Endothelial cell of umbilical vein (primary cell): ENCODE measurements at regions not wholly inside any gene's neighbourhood (a gene's known extent, or its start where the extent isn't known, plus 50 kb on each side); places are given as distances from the start of the nearest gene placed in this dataset.

Experiments
- BruUV-seq: library from RNA; stranded (reverse); fragments of 400-500 nt; replicated peaks from 2 replicates; lab custom pipeline; 2021; lab: Mats Ljungman, UMichigan
- CTCF ChIA-PET: fragments of 300-600, 350-600 bp; sonication (Branson Sonifier 250); formaldehyde crosslinking; loops from one replicate; lab custom pipeline; 2021; ENCODE audit warnings: antibody characterized with exemption, inconsistent platforms; lab: Charles Lee
- POLR2A ChIA-PET: fragments of 300-600, 350-600 bp; sonication (Branson Sonifier 250); formaldehyde crosslinking; loops from one replicate; lab custom pipeline; 2021; ENCODE audit warnings: antibody characterized with exemption, inconsistent platforms; lab: Charles Lee
- DNase-seq: peaks from one replicate; pipeline ENCODE4 v3.0.0-alpha.2; 2011; ENCODE audit warnings: low read depth, low spot score
- FAIRE-seq: peaks from 2 replicates; lab custom pipeline; 2011; peaks lifted over from hg19 to GRCh38; lab: Jason Lieb, UNC
- H2AFZ ChIP-seq: 2 replicates; pipeline ENCODE4 v1.6.0; 2012; ENCODE audit warnings: low read depth, low read length, control low read depth, inconsistent platforms
- H3K27ac ChIP-seq: 2 replicates; pipeline ENCODE4 v1.5.1; 2011; ENCODE audit warnings: low read depth, mild to moderate bottlenecking, control low read depth, low read length, moderate library complexity; ENCODE audit not compliant: insufficient read depth
- H3K27me3 ChIP-seq, 2 experiments: 2 replicates each; pipeline versions ENCODE4 v1.6.0 to v1.6.1; 2011; ENCODE audit warnings: low read length in 2 of 2, mixed read lengths in 1 of 2; ENCODE audit not compliant: control insufficient read depth in 2 of 2, insufficient read depth in 2 of 2
- H3K36me3 ChIP-seq, 2 experiments: 2 replicates in 1 of 2; 3 replicates in 1 of 2; pipeline ENCODE4 v1.5.1; 2011; ENCODE audit warnings: low read length in 2 of 2, mild to moderate bottlenecking in 1 of 2, moderate library complexity in 1 of 2; ENCODE audit not compliant: control insufficient read depth in 2 of 2, insufficient read depth in 2 of 2; ENCODE audit errors: extremely low read depth in 1 of 2
- H3K4me1 ChIP-seq: 3 replicates; pipeline ENCODE4 v1.5.1; 2011; ENCODE audit warnings: mild to moderate bottlenecking, low read length; ENCODE audit not compliant: control insufficient read depth, insufficient read depth; ENCODE audit errors: extremely low read depth
- H3K4me2 ChIP-seq: 2 replicates; pipeline ENCODE4 v1.6.1; 2011; ENCODE audit warnings: low read length, control low read depth, mixed read lengths; ENCODE audit not compliant: insufficient read depth
- H3K4me3 ChIP-seq, 3 experiments: fragments of 200-600 bp in 1 of 3; sonication (generic), shearing (Covaris generic) in 1 of 3; replicated peaks in 1 of 3; 2 replicates each; pipeline ENCODE4 v1.5.1; 2011 to 2016; ENCODE audit warnings: control low read depth in 3 of 3, low read length in 3 of 3, mild to moderate bottlenecking in 2 of 3, inconsistent platforms in 1 of 3, low read depth in 1 of 3, moderate library complexity in 1 of 3; ENCODE audit not compliant: insufficient read depth in 1 of 3
- H3K79me2 ChIP-seq: 2 replicates; pipeline ENCODE4 v1.6.0; 2012; ENCODE audit warnings: low read length, inconsistent platforms; ENCODE audit not compliant: control insufficient read depth, insufficient read depth
- H3K9ac ChIP-seq: replicated peaks from 2 replicates; pipeline ENCODE3; 2011; ENCODE audit warnings: low read length, control low read depth; ENCODE audit not compliant: insufficient read depth; ENCODE audit errors: extremely low read depth
- H3K9me1 ChIP-seq: replicated peaks from 3 replicates; pipeline ENCODE4 v1.6.0; 2011; ENCODE audit warnings: mild to moderate bottlenecking, low read length; ENCODE audit not compliant: control insufficient read depth, insufficient read depth; ENCODE audit errors: extremely low read depth
- H3K9me3 ChIP-seq: replicated peaks from 2 replicates; pipeline ENCODE4 v1.5.1; 2012; ENCODE audit warnings: low read length, inconsistent platforms; ENCODE audit not compliant: control insufficient read depth, insufficient read depth
- H4K20me1 ChIP-seq: replicated peaks from 2 replicates; pipeline ENCODE3; 2011; ENCODE audit warnings: mild to moderate bottlenecking, low read length; ENCODE audit not compliant: control insufficient read depth, insufficient read depth; ENCODE audit errors: extremely low read depth
- CTCF ChIP-seq, 2 donors: IDR thresholded peaks; 1 replicate in 1 of 2; 2 replicates in 1 of 2; pipeline ENCODE4 v1.5.1; 2011; ENCODE audit warnings: low read length in 2 of 2, mild to moderate bottlenecking in 2 of 2, moderate library complexity in 2 of 2, control low read depth in 1 of 2, inconsistent platforms in 1 of 2, low read depth in 1 of 2; ENCODE audit not compliant: insufficient read depth in 1 of 2; ENCODE audit errors: extremely low read depth in 1 of 2
- EZH2 ChIP-seq: IDR thresholded peaks from 2 replicates; pipeline ENCODE4 v1.6.1; 2012; ENCODE audit warnings: borderline replicate concordance, low read depth, mild to moderate bottlenecking, moderate library complexity, low read length, inconsistent platforms; ENCODE audit not compliant: severe bottlenecking
- FOS ChIP-seq: IDR thresholded peaks from 2 replicates; pipeline ENCODE4 v1.6.1; 2011; ENCODE audit warnings: mild to moderate bottlenecking, low read length, moderate library complexity, borderline replicate concordance; ENCODE audit not compliant: insufficient read depth
- GATA2 ChIP-seq: IDR thresholded peaks from 2 replicates; pipeline ENCODE4 v1.7.0; 2011; ENCODE audit warnings: low read depth, mild to moderate bottlenecking, moderate library complexity, mixed read lengths, low read length; ENCODE audit not compliant: insufficient read length, insufficient read depth
- JUN ChIP-seq: IDR thresholded peaks from 2 replicates; pipeline ENCODE4 v1.6.1; 2011; ENCODE audit warnings: borderline replicate concordance, low read depth; ENCODE audit not compliant: insufficient read length, insufficient read depth
- MAX ChIP-seq: IDR thresholded peaks from 2 replicates; pipeline ENCODE4 v1.6.1; 2011; ENCODE audit not compliant: insufficient read depth, insufficient read length
- MYC ChIP-seq: IDR thresholded peaks from one replicate; pipeline ENCODE4 v1.6.1; 2011; ENCODE audit warnings: mild to moderate bottlenecking, low read depth, low read length
- POLR2A ChIP-seq: IDR thresholded peaks from 2 replicates; pipeline ENCODE4 v1.6.1; 2012; ENCODE audit warnings: low read depth, mild to moderate bottlenecking, control low read depth, low read length
- POLR2AphosphoS5 ChIP-seq: IDR thresholded peaks from 2 replicates; pipeline ENCODE4 v1.6.1; 2012; ENCODE audit warnings: low read depth, mild to moderate bottlenecking, control low read depth, low read length, moderate library complexity; ENCODE audit not compliant: insufficient read depth
- dilution Hi-C: fragments of 300-500 bp; cut with MboI; formaldehyde crosslinking; loops from one replicate; pipeline ENCODE4 v1.15.0; 2019; ENCODE audit warnings: low sequenced_read_pairs; ENCODE audit not compliant: extremely low pct_ligation_motif_present
- intact Hi-C: fragments of 100-400 bp; cut with micrococcal nuclease; formaldehyde crosslinking; loops from one replicate; pipeline ENCODE4 v1.10.0; 2022

GRCh38 chr5:20262896-20263295 is 274.9 kb upstream of the CDH18 start:
- POLR2A ChIA-PET: no interaction called here
- no peak overlapping the region for H3K27ac ChIP-seq
- H3K9me3 ChIP-seq: peaks cover 7% of the 10 kb centered on the region
- H3K4me3 ChIP-seq: no peak overlapping the region
- FAIRE-seq (no peak), DNase-seq (no peak)
- no TSS peak for BruUV-seq
- H3K4me1 ChIP-seq: no peaks in the 10 kb centered on the region
- H3K9ac ChIP-seq: no peak overlapping the region
- H3K27me3 ChIP-seq: no peaks in the 10 kb centered on the region
- H3K4me2 ChIP-seq: no peak overlapping the region
- CTCF ChIA-PET: no interaction called here
- dilution Hi-C loops (no loop called here), intact Hi-C loops (no loop called here)
- no peaks in the 10 kb centered on the region for H4K20me1 ChIP-seq
- TF ChIP-seq CTCF (IDR thresholded peaks at IDR 0.05; ENCODE audit: extremely low read depth in 1 of 2, insufficient read depth in 1 of 2, low read depth in 1 of 2, low read length in 2 of 2) (no peak), POLR2AphosphoS5 (no peak), FOS (no peak), GATA2 (no peak), JUN (no peak), MYC (no peak)
- H3K79me2 ChIP-seq: no peaks in the 10 kb centered on the region
- H3K9me1 ChIP-seq: no peaks in the 10 kb centered on the region
- H3K36me3 ChIP-seq: no peaks in the 10 kb centered on the region
- H2AFZ ChIP-seq: no peak overlapping the region

GRCh38 chr5:20254748-20255147 is 266.7 kb upstream of the CDH18 start:
- POLR2A ChIA-PET: no interaction called here
- H2AFZ ChIP-seq: no peak overlapping the region
- H3K27ac ChIP-seq: no peak overlapping the region
- CTCF ChIA-PET: no interaction called here
- TF ChIP-seq MYC (no peak), POLR2AphosphoS5 (no peak), CTCF (IDR thresholded peaks at IDR 0.05; ENCODE audit: extremely low read depth in 1 of 2, insufficient read depth in 1 of 2, low read depth in 1 of 2, low read length in 2 of 2) (no peak), FOS (no peak), MAX (no peak), JUN (no peak), GATA2 (no peak), POLR2A (no peak), EZH2 (no peak)
- no peak overlapping the region for H3K4me2 ChIP-seq
- H3K4me3 ChIP-seq: no peak overlapping the region
- FAIRE-seq: no peak
- BruUV-seq: no TSS peak
- no peaks in the 10 kb centered on the region for H3K27me3 ChIP-seq
- DNase-seq: no peak
- no peaks in the 10 kb centered on the region for H3K79me2 ChIP-seq
- no peaks in the 10 kb centered on the region for H3K36me3 ChIP-seq
- H3K9ac ChIP-seq: no peak overlapping the region
- H4K20me1 ChIP-seq: no peaks in the 10 kb centered on the region
- dilution Hi-C loops (no loop called here), intact Hi-C loops (no loop called here)
- H3K9me1 ChIP-seq: no peaks in the 10 kb centered on the region
- H3K4me1 ChIP-seq: no peaks in the 10 kb centered on the region
- peaks cover 3% of the 10 kb centered on the region for H3K9me3 ChIP-seq
